ENCODE measurements at regions not wholly inside any gene's neighbourhood (a gene's known extent, or its start where the extent isn't known, plus 50 kb on each side); places are given as distances from the start of the nearest gene placed in this dataset.
A peak's percentile ranks its signal among the peaks of the same experiment; 100 is the strongest.

- peak; percentile 20 for DNase-seq (ENCODE audit: unreplicated experiment)
- Mint-ChIP-seq H3K4me3 (ENCODE audit: unreplicated experiment) (no peak overlapping the region), H3K27me3 (ENCODE audit: insufficient read depth, unreplicated experiment) (no peaks in the 10 kb centered on the region), H3K4me1 (ENCODE audit: insufficient read depth, unreplicated experiment) (peaks cover 26% of the 10 kb centered on the region), H3K9me3 (ENCODE audit: unreplicated experiment) (no peaks in the 10 kb centered on the region), H3K36me3 (ENCODE audit: insufficient read depth, unreplicated experiment) (no peaks in the 10 kb centered on the region), H3K27ac (ENCODE audit: low read depth, unreplicated experiment) (peak overlapping the region; percentile 99)
- no peak for TF ChIP-seq CTCF (IDR thresholded peaks at IDR 0.05; ENCODE audit: unreplicated experiment)
- ChIA-PET POLR2A (interaction anchor here (0.6 to 1.0 kb wide), 2 partner anchors 21 to 174 kb away, joined by 3 read pairs; no protein-coding TSS in a partner anchor), CTCF (no interaction called here)
- intact Hi-C loops (cut with micrococcal nuclease), result no loop called here
- BruUV-seq (replicated peaks), result no TSS peak
Observed at GRCh38 chr4:115361781-115362180, 248.4 kb upstream of the NDST4 start.

GRCh38 chr4:115360431-115360830 lies 247.0 kb upstream of the NDST4 start:
- Mint-ChIP-seq H3K27me3 (ENCODE audit: insufficient read depth, unreplicated experiment) (no peaks in the 10 kb centered on the region), H3K36me3 (ENCODE audit: insufficient read depth, unreplicated experiment) (no peaks in the 10 kb centered on the region), H3K4me3 (ENCODE audit: unreplicated experiment) (peak overlapping the region; percentile 53), H3K4me1 (ENCODE audit: insufficient read depth, unreplicated experiment) (peaks cover 26% of the 10 kb centered on the region), H3K27ac (ENCODE audit: low read depth, unreplicated experiment) (peak overlapping the region; percentile 99), H3K9me3 (ENCODE audit: unreplicated experiment) (no peaks in the 10 kb centered on the region)
- DNase-seq (ENCODE audit: unreplicated experiment), result peak; percentile 46
- BruUV-seq (replicated peaks), result no TSS peak
- no peak for TF ChIP-seq CTCF (IDR thresholded peaks at IDR 0.05; ENCODE audit: unreplicated experiment)
- CTCF ChIA-PET, result interaction anchor here (0.6 kb wide), 1 partner anchor 1231 kb away, joined by 3 read pairs; no protein-coding TSS in a partner anchor
- intact Hi-C loops (cut with micrococcal nuclease), result no loop called here
- POLR2A ChIA-PET, result no interaction called here

- Mint-ChIP-seq H3K4me1 (ENCODE audit: insufficient read depth, unreplicated experiment) (peaks cover 26% of the 10 kb centered on the region), H3K9me3 (ENCODE audit: unreplicated experiment) (peaks cover 5% of the 10 kb centered on the region), H3K4me3 (ENCODE audit: unreplicated experiment) (no peak overlapping the region), H3K36me3 (ENCODE audit: insufficient read depth, unreplicated experiment) (no peaks in the 10 kb centered on the region), H3K27ac (ENCODE audit: low read depth, unreplicated experiment) (no peak overlapping the region), H3K27me3 (ENCODE audit: insufficient read depth, unreplicated experiment) (no peaks in the 10 kb centered on the region)
- ChIA-PET POLR2A (interaction anchor here (0.8 kb wide), 1 partner anchor 18 kb away, joined by 3 read pairs; no protein-coding TSS in a partner anchor), CTCF (interaction anchor here (0.6 kb wide), 1 partner anchor 1061 kb away, joined by 4 read pairs; no protein-coding TSS in a partner anchor)
- intact Hi-C loops (cut with micrococcal nuclease), result no loop called here
- no peak for DNase-seq (ENCODE audit: unreplicated experiment)
- BruUV-seq (replicated peaks), result no TSS peak
- no peak for TF ChIP-seq CTCF (IDR thresholded peaks at IDR 0.05; ENCODE audit: unreplicated experiment)
Observed at GRCh38 chr4:115357776-115358175, 244.4 kb upstream of the NDST4 start.

- Mint-ChIP-seq H3K27ac (ENCODE audit: low read depth, unreplicated experiment) (peak overlapping the region; percentile 28), H3K9me3 (ENCODE audit: unreplicated experiment) (peaks cover 17% of the 10 kb centered on the region), H3K36me3 (ENCODE audit: insufficient read depth, unreplicated experiment) (no peaks in the 10 kb centered on the region), H3K4me3 (ENCODE audit: unreplicated experiment) (no peak overlapping the region), H3K4me1 (ENCODE audit: insufficient read depth, unreplicated experiment) (peaks cover 18% of the 10 kb centered on the region), H3K27me3 (ENCODE audit: insufficient read depth, unreplicated experiment) (no peaks in the 10 kb centered on the region)
- CTCF ChIA-PET, result no interaction called here
- POLR2A ChIA-PET, result no interaction called here
- no TSS peak for BruUV-seq (replicated peaks)
- intact Hi-C loops (cut with micrococcal nuclease), result no loop called here
- peak; percentile 8 for DNase-seq (ENCODE audit: unreplicated experiment)
- TF ChIP-seq CTCF (IDR thresholded peaks at IDR 0.05; ENCODE audit: unreplicated experiment), result no peak
Observed at GRCh38 chr4:115356176-115356575, 242.8 kb upstream of the NDST4 start.
